ELR (cell line): ENCODE measurements at regions not wholly inside any gene's neighbourhood (a gene's known extent, or its start where the extent isn't known, plus 50 kb on each side); places are given as distances from the start of the nearest gene placed in this dataset.

ENCODE experiments used
- DNase-seq: peaks from one replicate; pipeline ENCODE4 v3.0.0-alpha.2; 2015; ENCODE audit warnings: low read depth

DNA sequence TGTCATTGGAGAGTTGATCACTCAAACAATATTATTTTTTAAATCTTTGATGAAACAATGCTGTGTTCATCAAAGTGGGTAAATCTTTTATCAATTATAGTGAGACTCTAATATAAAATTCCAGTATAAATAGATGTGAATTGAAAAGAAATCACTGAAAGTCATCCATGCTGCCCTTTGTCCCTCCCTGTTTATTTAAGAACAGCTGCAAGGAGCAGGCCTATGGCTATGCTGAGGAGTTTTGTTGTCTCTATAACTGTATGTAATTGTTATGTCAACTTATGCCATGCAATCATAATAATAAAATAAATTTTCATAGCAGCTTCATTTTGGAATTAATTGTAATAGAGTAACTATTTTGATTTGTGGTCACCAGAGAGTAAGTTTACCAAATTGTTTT, 1272.4 kb upstream of the ADGRL4 start:
- no peak for DNase-seq

- DNase-seq, result no peak
These were observed 1267.7 kb upstream of the ADGRL4 start for GRCh38 chr1:80274256-80274655.

- no peak for DNase-seq
These were observed 1266.0 kb upstream of the ADGRL4 start for GRCh38 chr1:80272495-80272894.

DNA sequence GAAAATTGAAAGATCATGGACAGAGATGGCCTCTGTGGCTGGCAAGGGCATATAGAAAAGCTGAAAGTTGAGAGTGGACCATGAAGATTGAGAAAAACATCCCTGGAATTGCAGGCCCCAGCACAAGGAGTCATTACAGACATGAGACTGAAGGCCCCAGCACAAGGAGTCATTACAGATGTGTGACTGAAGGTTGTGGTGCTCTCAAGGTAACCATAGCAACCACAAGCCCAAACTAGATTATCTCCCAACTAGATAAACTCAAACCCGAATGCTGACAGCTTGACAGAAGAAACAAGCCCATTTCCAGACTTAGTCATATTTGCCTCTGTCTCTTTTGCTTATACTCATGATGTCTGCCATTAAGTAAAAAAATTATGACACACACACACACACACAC, 1252.1 kb upstream of the ADGRL4 start:
- DNase-seq, result no peak

DNA sequence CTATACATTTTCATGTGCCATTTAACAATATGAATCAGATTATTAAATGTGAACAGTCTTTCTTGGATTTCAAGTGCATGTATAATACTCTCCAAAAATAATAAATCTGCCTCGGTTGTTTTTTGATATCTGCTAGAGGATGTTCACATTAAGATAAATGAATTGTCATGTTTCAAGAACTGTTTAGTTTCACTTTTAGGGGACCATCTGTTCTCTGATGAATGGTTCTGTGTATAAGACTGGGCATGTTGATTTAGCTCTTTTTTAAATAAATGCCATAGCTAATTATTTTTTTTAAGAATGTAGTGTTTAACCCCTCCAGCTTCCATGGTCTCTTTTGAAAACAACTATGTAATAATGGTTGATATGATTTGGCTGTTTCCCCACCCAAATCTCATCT, 1245.1 kb upstream of the ADGRL4 start:
- no peak for DNase-seq

DNA sequence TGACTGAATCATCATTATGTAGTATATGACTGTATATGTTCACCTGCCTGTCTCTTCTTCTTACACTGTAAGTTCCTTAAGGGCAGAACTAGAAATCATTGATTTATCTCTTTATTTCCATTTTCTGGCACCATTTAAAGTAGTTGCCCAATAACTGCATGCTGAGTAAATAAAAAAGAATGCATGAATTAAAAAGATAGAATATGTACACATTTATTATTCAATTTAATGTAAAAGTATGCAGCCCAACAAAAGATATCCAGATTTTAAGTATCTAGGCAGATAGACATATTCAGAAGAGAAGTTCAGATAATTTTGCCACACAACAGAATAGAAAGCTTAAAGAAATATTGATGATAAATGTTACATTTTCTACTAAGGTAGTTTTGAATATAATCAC, 1244.6 kb upstream of the ADGRL4 start:
- no peak for DNase-seq

DNA sequence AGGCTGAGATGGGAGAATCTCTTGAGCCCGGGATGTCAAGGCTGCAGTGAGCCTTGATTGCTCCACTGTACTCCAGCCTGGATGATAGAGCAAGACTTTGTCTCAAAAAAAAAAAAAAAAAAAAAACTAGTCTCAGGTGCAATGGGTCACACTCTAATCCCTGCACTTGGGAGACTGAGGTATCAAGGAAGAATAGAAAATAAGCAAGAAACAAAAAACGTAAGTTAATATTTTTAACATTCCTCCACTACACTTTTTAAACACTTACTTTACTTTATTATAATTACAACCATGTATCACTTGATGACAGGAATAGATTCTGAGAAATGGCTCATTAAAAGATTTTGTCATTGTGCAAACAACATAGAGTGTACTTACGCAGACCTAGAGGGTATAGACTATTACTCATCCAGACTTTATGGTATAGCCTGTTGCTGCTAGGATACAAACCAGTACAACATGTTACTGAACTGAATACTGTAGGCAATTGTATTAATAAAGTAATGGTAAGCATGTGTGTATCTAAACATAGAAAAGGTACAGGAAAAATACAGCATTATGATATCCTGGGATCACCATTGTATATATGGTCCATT, 1244.1 kb upstream of the ADGRL4 start:
- no peak for DNase-seq

- DNase-seq, result no peak
These were observed 1243.2 kb upstream of the ADGRL4 start for GRCh38 chr1:80249699-80250098.

- DNase-seq, result peak; percentile 19
These were observed 1242.4 kb upstream of the ADGRL4 start for GRCh38 chr1:80248886-80249285.

DNA sequence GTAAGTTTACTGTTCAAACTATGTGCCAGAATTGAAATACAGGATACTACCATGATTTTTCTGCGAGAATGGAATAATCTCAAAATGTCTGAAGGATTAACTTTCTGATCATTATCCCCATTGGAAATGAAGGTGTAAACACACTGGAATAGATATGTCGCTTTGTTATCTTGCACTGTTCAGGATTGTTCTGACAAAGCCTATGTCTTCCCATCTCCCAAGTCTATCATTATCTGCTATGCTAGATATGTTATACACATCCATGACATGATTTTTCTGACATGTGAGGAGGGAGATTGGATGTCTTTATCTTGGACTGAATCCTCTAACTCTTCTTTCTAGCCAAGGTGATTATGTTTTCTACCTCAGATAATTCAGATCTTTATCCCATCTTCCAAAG, 1239.3 kb upstream of the ADGRL4 start:
- DNase-seq, result no peak

DNA sequence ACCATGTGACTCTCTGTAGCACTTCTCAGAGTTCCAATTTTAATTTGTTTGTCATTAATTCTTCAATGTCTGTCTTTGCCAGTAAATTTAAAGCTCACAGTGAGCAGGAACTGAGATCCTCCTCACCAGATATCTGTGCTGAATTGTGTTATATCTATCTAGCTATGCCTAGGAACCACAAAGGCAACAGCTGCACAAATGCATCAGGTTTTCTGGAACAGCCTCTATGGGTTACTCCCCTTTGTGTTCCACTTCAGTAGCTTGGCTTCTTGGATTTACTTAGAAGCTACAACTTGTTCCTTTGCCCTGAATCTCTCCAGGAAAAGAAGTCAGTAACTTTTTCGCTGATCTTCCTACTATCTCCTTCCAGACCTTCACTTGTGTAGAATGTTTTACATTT, 1237.8 kb upstream of the ADGRL4 start:
- no peak for DNase-seq

GRCh38 chr1:80241566-80241965, 1235.0 kb upstream of the ADGRL4 start:
- no peak for DNase-seq

- no peak for DNase-seq
These were observed 1219.0 kb upstream of the ADGRL4 start for GRCh38 chr1:80225510-80225909.

DNA sequence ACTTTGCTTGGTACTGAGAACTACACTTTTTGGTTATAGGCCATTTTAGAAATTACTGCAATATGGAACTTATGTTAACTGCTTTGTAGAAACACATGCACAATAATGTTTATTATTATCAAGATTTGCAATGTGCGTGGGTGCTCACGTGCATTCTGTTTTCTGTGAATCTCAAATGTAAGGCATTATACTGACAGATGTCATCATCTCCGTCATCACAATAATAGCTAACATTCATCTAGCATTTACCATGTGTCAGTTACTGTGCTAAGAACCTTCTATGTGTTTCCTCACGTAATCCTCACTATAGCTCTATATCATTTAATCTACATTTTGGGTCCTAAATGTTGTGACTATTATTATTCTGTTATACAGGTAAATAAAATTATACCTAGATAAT, 1214.8 kb upstream of the ADGRL4 start:
- no peak for DNase-seq

DNA sequence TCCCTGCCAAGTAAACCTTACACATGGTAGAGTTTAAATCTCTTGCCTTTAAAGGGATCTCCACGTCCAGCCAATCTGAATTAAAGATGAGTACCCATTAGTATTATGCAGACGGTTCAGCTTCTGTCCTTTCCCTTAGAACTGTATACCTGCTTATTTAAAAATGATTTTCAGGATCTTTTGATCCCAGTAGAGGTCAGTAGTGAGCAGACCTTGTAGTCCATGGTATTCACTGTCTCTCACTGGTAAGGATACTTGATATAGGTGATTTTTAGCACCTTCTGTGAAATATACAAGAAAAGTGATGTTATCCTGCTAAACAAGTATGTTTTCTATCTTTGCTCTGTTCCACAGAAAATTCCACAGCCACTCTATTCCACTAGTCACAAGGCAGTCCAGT, 1211.6 kb upstream of the ADGRL4 start:
- peak; percentile 62 for DNase-seq

DNA sequence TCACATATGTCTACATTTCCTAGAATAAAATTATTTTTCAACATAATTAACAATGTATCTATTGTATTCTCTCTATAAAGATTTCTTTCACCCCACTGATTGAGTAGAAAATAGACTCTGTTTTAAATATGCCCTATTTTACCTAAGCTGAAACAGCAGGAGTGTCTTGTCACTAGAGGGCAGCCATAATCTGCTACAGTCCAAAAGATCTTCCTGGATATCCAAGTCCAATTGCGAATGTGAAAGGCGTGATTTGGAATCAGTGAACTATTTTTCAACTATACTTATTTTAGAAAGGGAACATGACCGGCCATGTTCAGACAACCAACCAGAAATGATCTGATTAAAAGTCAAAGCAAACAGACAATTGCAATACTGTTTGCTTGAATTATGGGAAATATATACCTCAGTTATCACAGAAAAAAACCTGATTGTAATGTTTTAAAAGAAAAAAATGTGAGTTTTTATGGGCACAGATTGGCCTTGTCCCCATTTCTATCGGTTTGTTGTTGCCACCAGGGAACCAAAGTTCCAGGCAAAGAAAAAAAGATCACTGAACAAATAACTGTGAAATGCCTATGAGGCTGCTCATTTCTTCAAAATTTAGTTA, 1211.0 kb upstream of the ADGRL4 start:
- DNase-seq, result peak; percentile 69

DNA sequence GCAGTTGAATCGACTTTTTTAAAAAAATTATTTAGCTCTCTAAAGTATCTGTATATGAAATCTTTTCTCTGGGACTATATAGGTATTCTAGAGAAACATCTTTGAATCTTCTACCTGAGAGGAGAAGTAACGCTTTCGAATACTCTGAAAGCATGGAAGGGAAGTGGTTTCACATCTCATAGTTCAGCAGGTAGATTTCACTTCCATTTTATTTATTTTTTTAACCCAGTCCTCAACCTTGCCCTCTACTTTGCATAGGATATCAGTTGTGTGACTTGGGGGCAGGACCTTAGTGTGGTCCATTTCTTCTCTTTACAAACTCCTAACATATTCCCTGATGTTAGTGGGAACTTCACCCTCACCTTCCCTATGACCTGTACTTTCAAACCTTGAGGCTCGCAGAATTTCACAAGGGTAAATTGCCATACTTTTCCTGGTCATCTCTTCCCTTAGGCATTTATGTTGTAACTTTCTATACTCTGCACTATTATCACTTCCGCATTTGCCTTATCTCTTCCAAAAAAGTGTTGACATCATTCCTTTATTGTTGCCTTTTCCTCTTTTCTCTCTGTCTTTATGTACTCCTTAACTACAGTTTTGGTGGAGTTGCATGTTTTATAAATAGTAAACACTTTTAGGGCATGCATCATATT, 1208.5 kb upstream of the ADGRL4 start:
- DNase-seq, result no peak

DNA sequence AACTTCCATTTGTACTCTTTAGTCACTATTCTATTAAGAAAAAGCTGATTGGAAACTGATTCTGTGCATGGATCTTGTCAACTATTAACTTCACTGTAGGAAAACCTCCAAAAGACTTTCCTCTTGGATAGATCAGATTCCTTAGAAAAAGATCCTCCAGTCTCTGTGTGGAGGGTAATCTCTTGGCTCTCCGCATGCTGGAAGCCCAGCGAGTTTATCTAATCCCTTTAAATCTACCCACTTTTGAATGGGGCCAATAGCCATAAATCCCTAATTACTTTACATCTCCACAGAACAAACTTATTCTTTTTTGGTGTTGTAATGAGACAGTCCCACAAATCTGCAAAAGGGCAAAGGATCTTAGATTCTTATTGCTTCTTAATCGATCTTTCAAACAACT, 1206.4 kb upstream of the ADGRL4 start:
- no peak for DNase-seq

- no peak for DNase-seq
These were observed 1205.3 kb upstream of the ADGRL4 start for GRCh38 chr1:80211691-80212380.

GRCh38 chr1:80202118-80202517, 1195.6 kb upstream of the ADGRL4 start:
- DNase-seq, result peak; percentile 2

- DNase-seq, result no peak
These were observed 1187.7 kb upstream of the ADGRL4 start for GRCh38 chr1:80194221-80194620.

- DNase-seq, result no peak
These were observed 1174.9 kb upstream of the ADGRL4 start for GRCh38 chr1:80181418-80181817.

GRCh38 chr1:80171631-80172030, 1165.1 kb upstream of the ADGRL4 start:
- DNase-seq, result no peak
